T47D (cell line): ENCODE measurements at regions not wholly inside any gene's neighbourhood (a gene's known extent, or its start where the extent isn't known, plus 50 kb on each side); places are given as distances from the start of the nearest gene placed in this dataset.
A peak's percentile ranks its signal among the peaks of the same experiment; 100 is the strongest.

Experiments
- DNase-seq, 2 experiments: peaks; one replicate each; pipeline versions ENCODE4 v3.0.0 to v3.0.0-alpha.2; 2011 to 2012; ENCODE audit warnings: low read depth in 1 of 2, low spot score in 1 of 2
- JUND ChIP-seq: IDR thresholded peaks from 2 replicates; pipeline ENCODE4 v1.6.1; 2012; ENCODE audit warnings: low read depth
- in situ Hi-C: cut with HindIII; loops from 2 replicates; pipeline ENCODE4 v1.10.0; 2016; ENCODE audit warnings: low sequenced_read_pairs, low pct_unique_long_range_greater_than_20kb

DNA sequence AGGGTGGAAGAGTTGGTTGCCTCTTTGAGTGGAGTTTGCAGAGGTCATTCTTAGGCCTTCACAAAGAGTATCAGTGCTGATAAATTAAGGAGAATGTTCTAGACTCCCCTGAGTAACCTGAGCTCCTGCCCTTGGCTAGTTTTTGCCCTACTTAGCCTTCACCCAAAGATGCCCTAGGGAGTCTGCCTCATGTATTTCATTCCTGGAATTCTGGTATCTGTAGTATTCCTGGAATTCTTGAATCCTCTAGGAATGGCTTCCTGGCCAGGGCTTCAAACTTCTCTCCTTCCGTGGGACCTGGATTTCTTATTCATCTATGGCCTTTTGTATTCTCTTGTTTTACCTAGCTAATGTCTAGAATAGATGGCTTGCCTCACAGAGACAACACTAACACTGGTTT is 701.1 kb downstream of the NOVA1 start:
- no peak for TF ChIP-seq JUND
- in situ Hi-C loops, result no loop called here
- no peak for DNase-seq

DNA sequence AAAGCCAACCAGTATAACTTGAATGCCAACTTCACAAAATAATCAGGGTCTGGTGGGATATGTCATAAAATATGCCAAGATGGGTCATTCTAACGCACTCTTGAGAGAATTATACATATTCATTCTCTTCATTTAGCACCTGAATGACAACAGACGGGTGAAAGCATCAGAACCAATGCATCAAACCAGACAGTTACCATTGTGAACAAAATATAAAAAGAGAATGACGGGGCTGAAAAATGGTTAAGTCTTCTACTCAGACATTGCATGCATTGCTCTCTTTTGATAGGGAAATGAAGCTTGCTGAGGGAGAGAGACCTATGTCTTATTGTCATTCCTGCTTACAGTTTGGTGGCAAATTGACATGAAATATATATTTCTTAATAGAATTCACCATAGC is 702.1 kb downstream of the NOVA1 start:
- in situ Hi-C loops, result no loop called here
- TF ChIP-seq JUND, result no peak
- no peak for DNase-seq

DNA sequence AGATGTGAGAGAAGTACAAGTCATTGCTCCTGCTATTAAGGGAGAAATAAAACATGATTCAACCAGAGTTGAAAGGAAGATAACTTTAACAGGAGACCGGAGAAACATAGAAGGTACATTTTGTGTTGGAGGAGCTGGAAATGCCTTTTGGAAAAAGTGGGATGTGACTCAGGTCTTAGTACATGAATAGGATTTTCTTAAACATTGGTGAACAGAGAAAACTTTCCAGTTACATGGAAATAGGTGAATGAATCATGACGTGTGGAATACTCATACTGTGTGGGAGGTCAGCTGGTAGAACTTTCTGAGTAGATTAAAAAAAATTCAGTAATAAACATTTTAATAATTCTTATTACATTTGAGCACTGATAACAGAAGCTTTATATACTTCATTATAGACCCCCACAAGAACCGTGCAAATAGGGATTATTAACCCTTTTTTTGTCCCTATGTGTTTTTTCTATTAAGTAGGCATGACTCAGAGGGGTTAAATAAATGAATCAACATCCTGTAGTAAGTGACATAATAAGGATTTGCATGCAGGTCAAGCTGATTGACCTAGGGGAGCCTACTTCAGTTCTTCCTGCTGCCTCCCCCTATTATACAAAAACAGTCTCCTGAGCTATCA is 710.5 kb downstream of the NOVA1 start:
- no peak for DNase-seq
- no peak for TF ChIP-seq JUND
- in situ Hi-C loops, result no loop called here

DNA sequence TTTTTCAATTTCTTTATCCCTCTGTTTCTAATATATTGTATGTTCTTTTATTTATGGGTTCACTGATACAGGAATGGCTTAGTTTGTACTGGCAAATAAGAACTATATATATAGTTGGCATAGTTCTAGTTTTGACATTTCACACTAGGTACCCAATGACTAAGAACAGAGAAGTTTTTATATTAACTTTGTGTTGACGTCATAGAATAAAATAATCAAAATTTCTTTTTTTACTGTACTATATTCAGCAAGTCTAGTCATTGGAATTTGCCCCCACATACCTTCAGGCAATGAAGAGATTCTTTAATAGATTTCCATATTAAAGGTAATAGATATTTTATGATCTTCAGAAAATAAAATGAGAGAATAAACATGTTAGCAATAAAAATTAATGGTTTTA is 713.2 kb downstream of the NOVA1 start:
- no peak for TF ChIP-seq JUND
- in situ Hi-C loops, result no loop called here
- DNase-seq, result no peak

DNA sequence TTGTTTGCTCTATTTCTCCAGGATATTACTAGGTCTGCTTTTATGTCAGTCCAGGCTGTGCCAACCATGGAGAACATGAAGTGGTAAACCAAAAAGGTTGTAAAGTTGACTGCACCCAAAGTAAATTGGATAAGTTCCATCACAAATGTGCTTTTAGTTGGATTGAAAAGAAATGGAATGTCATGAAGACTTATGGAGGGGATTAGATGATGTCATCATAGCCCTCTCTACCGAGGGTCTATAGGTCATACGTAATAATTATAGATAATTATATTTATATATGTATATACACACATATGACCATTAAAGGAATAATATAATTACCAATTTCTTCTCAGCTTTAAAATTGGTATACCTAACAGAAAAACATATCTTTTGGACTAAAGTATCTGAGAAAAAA is 714.9 kb downstream of the NOVA1 start:
- no peak for TF ChIP-seq JUND
- DNase-seq, result no peak
- in situ Hi-C loops, result no loop called here

DNA sequence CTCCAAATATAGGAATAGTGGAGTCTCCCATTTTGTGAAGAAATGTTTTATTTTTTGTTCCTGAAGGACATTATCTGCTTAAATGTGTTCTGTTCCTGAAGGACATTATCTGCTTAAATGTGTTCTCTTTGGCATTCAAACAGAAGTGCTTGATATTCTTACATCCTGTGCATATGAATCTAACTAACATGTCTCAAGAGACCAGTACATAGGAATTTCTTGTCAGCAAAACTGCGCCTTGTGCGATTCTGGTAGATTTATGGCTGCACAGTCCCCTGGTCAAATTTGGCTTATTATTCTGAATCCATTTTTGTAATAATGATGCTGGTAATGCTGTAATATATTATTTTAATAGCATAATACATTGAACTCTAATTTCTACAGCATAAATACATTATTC is 722.4 kb downstream of the NOVA1 start:
- TF ChIP-seq JUND, result no peak
- no peak for DNase-seq
- in situ Hi-C loops, result no loop called here

DNA sequence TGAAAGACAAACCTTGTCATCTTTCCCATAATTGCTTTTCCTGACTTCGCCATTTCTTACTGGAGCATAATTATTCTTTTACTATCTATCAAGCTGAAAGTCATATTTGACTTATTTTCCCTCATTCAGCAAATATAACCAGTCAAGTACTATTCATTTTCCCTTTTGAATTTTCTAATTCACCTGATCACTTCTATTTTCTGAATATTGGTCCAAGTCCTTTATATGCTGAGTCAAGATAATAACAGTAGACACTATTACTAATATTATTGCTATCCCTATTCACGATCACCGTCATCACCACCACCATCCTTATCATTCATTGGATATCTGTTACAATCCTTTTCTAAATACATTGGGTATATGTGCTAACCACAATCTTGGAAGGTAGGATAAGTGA is 728.0 kb downstream of the NOVA1 start:
- no peak for TF ChIP-seq JUND
- DNase-seq, result no peak
- in situ Hi-C loops, result no loop called here

DNA sequence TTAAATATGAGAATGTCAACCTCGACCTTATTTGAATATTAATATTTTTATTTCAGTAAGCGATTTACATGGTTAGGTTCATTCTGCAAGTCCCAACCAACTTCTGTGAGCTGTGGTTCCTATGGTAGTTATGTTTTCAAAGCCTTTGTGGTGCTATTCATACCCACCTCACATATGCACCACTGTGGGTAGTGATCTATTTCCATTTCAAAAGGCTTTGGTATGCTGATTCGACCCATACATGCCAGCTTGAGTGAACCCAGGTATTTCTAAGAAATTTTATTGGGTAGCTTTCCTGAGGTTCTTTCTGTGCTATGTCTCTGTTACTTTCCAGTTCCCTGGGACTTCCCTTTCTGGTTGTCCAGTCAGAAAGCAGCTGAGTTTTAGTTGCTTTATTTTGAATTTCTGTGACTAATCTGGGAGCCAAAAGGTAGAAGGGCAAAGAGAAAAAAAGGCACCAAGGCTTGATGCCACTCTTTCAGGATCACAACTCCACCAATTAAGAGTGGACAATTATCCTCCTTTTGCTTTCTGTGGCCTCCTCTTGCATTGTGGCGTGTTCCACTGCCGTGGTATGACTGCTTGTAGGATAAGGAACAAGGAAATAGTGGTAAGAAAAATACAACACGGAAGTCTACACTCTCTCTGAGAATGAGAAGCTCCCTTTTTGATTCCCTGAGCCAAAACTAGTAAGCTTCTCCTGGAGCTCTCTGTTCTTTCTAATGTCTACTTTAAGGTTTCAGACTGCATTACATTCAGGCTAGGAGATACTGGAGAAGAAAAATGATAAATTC is 729.1 kb downstream of the NOVA1 start:
- peak in 1 of 2 experiments; percentile 40 for DNase-seq
- no peak for TF ChIP-seq JUND

DNA sequence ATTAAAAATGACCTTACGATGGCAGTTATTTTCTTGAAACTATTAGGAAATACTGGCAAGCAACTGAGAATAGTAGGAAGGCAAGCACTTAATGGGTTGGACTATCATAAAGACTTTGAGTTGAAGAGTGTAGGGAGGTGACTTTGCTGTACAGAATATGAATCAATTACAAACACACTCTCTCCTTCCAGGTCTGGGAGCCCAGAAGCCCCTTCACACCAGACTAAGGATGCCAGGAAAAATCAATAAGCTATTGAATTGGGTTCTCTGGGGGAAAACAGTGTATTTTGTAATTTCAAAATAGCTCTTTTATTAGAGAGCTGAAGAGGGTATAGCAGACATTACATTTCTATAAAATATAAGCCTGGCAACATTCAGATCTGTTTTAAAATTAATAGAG is 736.4 kb downstream of the NOVA1 start:
- TF ChIP-seq JUND, result no peak
- in situ Hi-C loops, result no loop called here
- DNase-seq, result no peak

More for the DNA sequence above, 729.1 kb downstream of the NOVA1 start:
- in situ Hi-C loops, result no loop called here

DNA sequence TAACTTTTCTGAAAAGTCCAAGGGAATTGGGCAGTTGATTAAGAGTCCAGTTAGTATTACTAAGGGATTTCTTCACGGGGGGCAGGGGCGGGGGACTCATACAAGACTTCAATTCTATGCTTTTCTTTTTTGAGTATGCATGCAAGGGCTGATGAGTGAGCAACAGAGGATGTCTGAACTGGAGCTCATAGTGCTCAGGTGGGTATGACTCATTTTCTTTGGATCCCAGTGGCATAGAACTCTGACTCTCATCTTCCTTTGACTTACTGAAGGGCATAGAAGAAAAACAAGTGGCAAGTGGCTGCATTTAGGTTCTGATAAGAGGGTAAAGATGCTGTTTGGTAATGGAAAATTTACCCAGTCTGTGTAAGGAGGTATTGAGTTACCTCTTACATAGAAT is 749.2 kb downstream of the NOVA1 start:
- no peak for TF ChIP-seq JUND
- no peak for DNase-seq
- in situ Hi-C loops, result no loop called here

DNA sequence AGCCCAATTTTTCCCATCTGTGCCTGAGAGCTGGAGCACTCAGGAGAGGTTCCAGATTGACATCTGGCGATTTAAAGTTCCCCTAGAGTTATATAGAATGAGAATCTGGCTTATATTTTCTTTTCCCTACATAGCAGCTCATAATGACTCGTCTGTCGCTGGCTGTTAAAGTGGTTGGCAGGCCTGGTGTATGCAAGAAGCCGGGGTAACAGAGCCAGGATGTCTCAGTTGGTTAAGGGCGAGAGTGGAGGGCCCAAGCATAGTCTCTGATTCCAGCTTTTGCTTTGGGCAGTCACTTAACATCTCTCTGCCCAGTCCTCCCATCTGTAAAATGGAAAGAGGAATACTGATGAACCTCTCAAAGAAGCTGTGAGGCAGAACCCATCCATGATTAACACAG is 751.6 kb downstream of the NOVA1 start:
- no peak for DNase-seq
- in situ Hi-C loops, result no loop called here
- TF ChIP-seq JUND, result no peak

DNA sequence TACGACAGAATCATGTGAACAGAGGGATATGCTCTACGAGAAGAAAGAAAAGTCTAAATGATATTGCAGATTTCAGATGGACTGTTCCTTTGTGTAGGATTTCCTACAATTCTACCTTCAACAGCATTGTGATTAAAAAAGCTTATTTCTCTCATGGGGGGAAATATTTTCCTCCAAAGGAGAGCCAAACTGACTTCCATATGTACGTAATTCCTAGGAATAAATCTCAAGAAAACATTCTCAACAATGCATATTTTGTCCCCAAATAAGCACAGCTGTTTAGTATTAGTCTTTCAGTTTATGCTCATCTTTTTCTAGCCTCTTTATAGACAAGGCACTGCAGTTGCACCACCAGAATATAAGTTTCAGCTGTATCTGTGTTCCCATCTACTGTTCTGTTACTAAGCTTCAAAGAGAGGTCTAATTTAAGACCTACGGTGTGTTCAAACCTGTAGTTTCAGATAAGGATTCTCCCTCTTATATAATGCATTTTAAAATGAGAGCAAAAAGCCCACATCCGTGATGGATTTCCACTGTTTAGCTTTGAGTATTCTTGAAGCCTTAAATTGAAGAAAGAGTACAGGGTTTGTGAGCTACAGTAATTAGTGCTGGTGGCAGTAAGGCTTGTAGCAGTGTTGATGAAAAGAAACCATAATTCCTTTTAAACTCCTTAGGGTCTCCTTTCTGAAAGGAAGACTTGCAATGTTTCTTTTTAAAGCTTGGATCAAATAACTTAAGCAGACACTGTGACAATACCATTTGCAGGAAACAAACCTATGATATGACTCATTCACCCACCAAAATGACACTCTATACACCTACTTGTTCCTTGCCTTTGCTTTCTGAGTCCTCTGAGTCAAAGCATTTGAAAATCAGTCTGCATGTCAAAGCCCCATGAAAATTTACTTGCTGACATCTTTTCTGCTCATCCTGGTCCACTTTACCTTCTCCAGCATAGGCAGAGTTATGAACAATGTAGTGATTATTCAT is 754.1 kb downstream of the NOVA1 start:
- in situ Hi-C loops, result no loop called here
- TF ChIP-seq JUND, result no peak

DNA sequence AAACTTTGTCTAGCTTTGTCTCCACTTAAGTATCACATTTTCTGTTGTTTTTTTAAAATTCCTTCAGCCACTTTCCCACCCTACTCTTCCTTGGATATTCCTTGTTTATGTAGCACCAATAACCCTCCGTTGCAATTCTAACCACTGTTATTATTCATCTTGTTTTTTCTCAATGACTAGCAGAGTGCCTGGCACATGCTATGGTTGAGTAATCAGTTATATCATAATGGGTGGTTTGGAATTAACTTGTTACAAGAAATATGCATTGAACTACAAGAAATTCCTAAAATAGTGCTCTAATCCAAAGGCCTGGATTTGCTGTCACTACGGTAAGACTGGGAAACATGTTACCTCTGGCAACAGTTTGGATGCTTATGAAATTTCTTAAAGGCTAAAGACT is 756.6 kb downstream of the NOVA1 start:
- TF ChIP-seq JUND, result no peak
- no peak for DNase-seq
- in situ Hi-C loops, result no loop called here

More for the DNA sequence above, 754.1 kb downstream of the NOVA1 start:
- no peak for DNase-seq
